Endodermal cell (in vitro differentiated cells): ENCODE measurements at regions not wholly inside any gene's neighbourhood (a gene's known extent, or its start where the extent isn't known, plus 50 kb on each side); places are given as distances from the start of the nearest gene placed in this dataset.

Source experiments
- DNase-seq: peaks from one replicate; pipeline ENCODE4 v3.0.0-alpha.2; 2017
- H3K27ac ChIP-seq: 2 replicates; pipeline ENCODE4 v1.5.1; 2013; ENCODE audit warnings: mild to moderate bottlenecking, low read depth, low read length, moderate library complexity
- H3K27me3 ChIP-seq: 2 replicates; pipeline ENCODE4 v1.6.1; 2013; ENCODE audit warnings: mild to moderate bottlenecking, low read length, moderate library complexity; ENCODE audit not compliant: insufficient read depth, control insufficient read depth, poor library complexity, severe bottlenecking
- H3K36me3 ChIP-seq: 2 replicates; pipeline ENCODE4 v1.7.0; 2013; ENCODE audit warnings: mild to moderate bottlenecking, low read length, moderate library complexity; ENCODE audit not compliant: control insufficient read depth, insufficient read depth
- H3K4me1 ChIP-seq: one replicate; pipeline ENCODE4 v1.7.0; 2013; ENCODE audit warnings: low read length; ENCODE audit not compliant: control insufficient read depth, insufficient read depth
- H3K4me3 ChIP-seq: 2 replicates; pipeline ENCODE4 v1.5.1; 2013; ENCODE audit warnings: mild to moderate bottlenecking, low read length, moderate library complexity
- H3K9ac ChIP-seq: 2 replicates; pipeline ENCODE4 v1.6.1; 2013; ENCODE audit warnings: mild to moderate bottlenecking, low read length, moderate library complexity; ENCODE audit not compliant: poor library complexity, severe bottlenecking; ENCODE audit errors: extremely low read depth
- H3K9me3 ChIP-seq: 2 replicates; pipeline ENCODE4 v1.6.1; 2013; ENCODE audit warnings: mild to moderate bottlenecking, low read length, moderate library complexity; ENCODE audit not compliant: control insufficient read depth
- H3K27ac Mint-ChIP-seq: 2 replicates; pipeline ENCODE4 v1.8.0; 2020; ENCODE audit warnings: mixed read lengths
- H3K27me3 Mint-ChIP-seq: 2 replicates; pipeline ENCODE4 v1.8.0; 2021; ENCODE audit warnings: mild to moderate bottlenecking, mixed read lengths; ENCODE audit not compliant: insufficient read depth
- H3K36me3 Mint-ChIP-seq: 2 replicates; pipeline ENCODE4 v1.8.0; 2020; ENCODE audit warnings: low read depth, mixed read lengths
- H3K4me1 Mint-ChIP-seq: 2 replicates; pipeline ENCODE4 v1.8.0; 2020; ENCODE audit warnings: mixed read lengths
- H3K4me3 Mint-ChIP-seq: 2 replicates; pipeline ENCODE4 v1.8.0; 2020; ENCODE audit warnings: mild to moderate bottlenecking, moderate library complexity, mixed read lengths
- H3K9me3 Mint-ChIP-seq: 2 replicates; pipeline ENCODE4 v1.8.0; 2020; ENCODE audit warnings: mild to moderate bottlenecking, mixed read lengths
- WGBS, 2 experiments: methylation state at CpG; one replicate each; pipeline versions ENCODE4 v1.1.5 to v1.1.7; 2013; ENCODE audit warnings: missing lambda C conversion rate in 2 of 2, mixed read lengths in 1 of 2; ENCODE audit not compliant: insufficient coverage in 1 of 2, insufficient read length in 1 of 2; 5-methylcytosine and 5-hydroxymethylcytosine counted together
- TF ChIP-seq, protein P1 (sequence below): fragments of 200-600 bp; sonication (generic); conservative IDR thresholded peaks from 2 replicates; pipeline ENCODE4 v1.5.0; 2021; ENCODE audit warnings: antibody characterized with exemption, mild to moderate bottlenecking

DNA sequence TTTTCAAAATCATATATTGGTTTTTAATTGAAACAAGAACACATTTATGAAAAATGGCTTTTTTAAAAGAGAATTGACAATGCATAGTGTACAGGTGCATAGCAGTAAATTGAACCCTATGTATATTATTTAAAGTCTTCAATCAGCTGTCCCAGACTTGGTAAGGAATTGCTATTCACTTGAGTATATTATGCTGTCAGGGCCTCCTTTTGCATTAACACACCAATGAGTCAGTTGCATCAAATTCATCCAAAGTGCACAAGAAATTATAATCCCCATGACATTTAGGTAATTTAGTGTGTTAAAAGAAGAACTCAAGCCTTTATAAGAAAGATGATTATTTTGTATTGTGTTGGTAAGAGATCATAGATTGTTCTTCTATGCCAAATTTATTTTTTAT is 748.8 kb upstream of the RIOK2 start:
- Histone ChIP-seq H3K27ac (no peak overlapping the region), H3K36me3 (no peaks in the 10 kb centered on the region), H3K9me3 (no peaks in the 10 kb centered on the region), H3K9ac (no peak overlapping the region), H3K4me3 (no peak overlapping the region), H3K4me1 (no peaks in the 10 kb centered on the region), H3K27me3 (no peaks in the 10 kb centered on the region)
- Mint-ChIP-seq H3K9me3 (no peaks in the 10 kb centered on the region), H3K36me3 (no peaks in the 10 kb centered on the region), H3K27me3 (no peaks in the 10 kb centered on the region), H3K4me3 (no peak overlapping the region), H3K4me1 (no peaks in the 10 kb centered on the region), H3K27ac (no peak overlapping the region)
- TF ChIP-seq, protein P1, sequence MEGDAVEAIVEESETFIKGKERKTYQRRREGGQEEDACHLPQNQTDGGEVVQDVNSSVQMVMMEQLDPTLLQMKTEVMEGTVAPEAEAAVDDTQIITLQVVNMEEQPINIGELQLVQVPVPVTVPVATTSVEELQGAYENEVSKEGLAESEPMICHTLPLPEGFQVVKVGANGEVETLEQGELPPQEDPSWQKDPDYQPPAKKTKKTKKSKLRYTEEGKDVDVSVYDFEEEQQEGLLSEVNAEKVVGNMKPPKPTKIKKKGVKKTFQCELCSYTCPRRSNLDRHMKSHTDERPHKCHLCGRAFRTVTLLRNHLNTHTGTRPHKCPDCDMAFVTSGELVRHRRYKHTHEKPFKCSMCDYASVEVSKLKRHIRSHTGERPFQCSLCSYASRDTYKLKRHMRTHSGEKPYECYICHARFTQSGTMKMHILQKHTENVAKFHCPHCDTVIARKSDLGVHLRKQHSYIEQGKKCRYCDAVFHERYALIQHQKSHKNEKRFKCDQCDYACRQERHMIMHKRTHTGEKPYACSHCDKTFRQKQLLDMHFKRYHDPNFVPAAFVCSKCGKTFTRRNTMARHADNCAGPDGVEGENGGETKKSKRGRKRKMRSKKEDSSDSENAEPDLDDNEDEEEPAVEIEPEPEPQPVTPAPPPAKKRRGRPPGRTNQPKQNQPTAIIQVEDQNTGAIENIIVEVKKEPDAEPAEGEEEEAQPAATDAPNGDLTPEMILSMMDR = no peak
- DNase-seq = no peak

- Histone ChIP-seq H3K27me3 (no peaks in the 10 kb centered on the region), H3K27ac (no peak overlapping the region), H3K9me3 (no peaks in the 10 kb centered on the region), H3K4me1 (no peaks in the 10 kb centered on the region), H3K4me3 (no peak overlapping the region), H3K36me3 (no peaks in the 10 kb centered on the region), H3K9ac (no peak overlapping the region)
- H3K27ac Mint-ChIP-seq = no peak overlapping the region
- no peaks in the 10 kb centered on the region for H3K4me1 Mint-ChIP-seq
- no peak overlapping the region for H3K4me3 Mint-ChIP-seq
- H3K36me3 Mint-ChIP-seq = no peaks in the 10 kb centered on the region
- no peaks in the 10 kb centered on the region for H3K27me3 Mint-ChIP-seq
- no peaks in the 10 kb centered on the region for H3K9me3 Mint-ChIP-seq
- 92 to 100% methylated on average over 1 of the region's 1 CpG for WGBS, 2 experiments
- TF ChIP-seq, protein P1 = no peak
- DNase-seq = no peak
Observed at GRCh38 chr5:97936231-97936630, 753.2 kb upstream of the RIOK2 start.

DNA sequence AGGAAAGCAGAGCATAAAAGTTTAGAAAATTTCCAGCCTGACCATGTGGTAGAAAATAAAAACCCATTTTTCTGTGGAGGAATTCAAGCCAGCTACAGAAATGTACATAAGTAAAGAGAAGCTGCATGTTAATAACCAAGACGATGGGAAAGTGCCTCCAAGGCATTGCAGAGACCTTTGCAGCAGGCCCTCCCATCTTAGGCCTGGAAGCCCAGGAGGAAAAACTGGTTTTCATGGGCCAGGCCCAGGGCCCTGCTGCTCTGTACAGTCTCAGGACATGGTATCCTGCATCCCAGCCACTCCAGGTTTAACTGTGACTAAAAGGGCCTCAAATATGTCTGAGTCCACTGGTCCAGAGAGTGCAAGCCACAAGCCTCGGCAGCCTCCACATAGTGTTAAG is 754.8 kb upstream of the RIOK2 start:
- Mint-ChIP-seq H3K4me3 (no peak overlapping the region), H3K27me3 (no peaks in the 10 kb centered on the region), H3K36me3 (no peaks in the 10 kb centered on the region), H3K9me3 (no peaks in the 10 kb centered on the region), H3K27ac (no peak overlapping the region), H3K4me1 (no peaks in the 10 kb centered on the region)
- 85 to 100% methylated on average over 2 of the region's 2 CpGs for WGBS, 2 experiments
- Histone ChIP-seq H3K27me3 (no peaks in the 10 kb centered on the region), H3K9me3 (no peaks in the 10 kb centered on the region), H3K36me3 (no peaks in the 10 kb centered on the region), H3K4me1 (no peaks in the 10 kb centered on the region), H3K27ac (no peak overlapping the region), H3K4me3 (no peak overlapping the region), H3K9ac (no peak overlapping the region)
- TF ChIP-seq, protein P1 = no peak
- DNase-seq = no peak
